Left lung (tissue), 4 donors: ENCODE measurements at regions not wholly inside any gene's neighbourhood (a gene's known extent, or its start where the extent isn't known, plus 50 kb on each side); places are given as distances from the start of the nearest gene placed in this dataset.

Experiments
- ATAC-seq: fragments of 200-7000 bp; cut with Tn5 transposase; one replicate; pipeline ENCODE4 v1.9.1; 2020; ENCODE audit warnings: moderate library complexity
- DNase-seq, 4 donors: peaks; one replicate each; pipeline ENCODE4 v3.0.0-alpha.2; 2013 to 2020
- H3K27ac ChIP-seq, 2 donors: fragments of 200-600 bp; sonication (generic) in 1 of 2; one replicate each; pipeline versions ENCODE4 v1.5.0 to v1.8.0; 2020 to 2021
- H3K27me3 ChIP-seq, 2 donors: fragments of 200-600 bp; sonication (generic) in 1 of 2; one replicate each; pipeline versions ENCODE4 v1.5.0 to v1.8.0; 2020 to 2021
- H3K36me3 ChIP-seq, 2 donors: fragments of 200-600 bp; sonication (generic) in 1 of 2; one replicate each; pipeline versions ENCODE4 v1.5.0 to v1.8.0; 2020 to 2021
- H3K4me1 ChIP-seq, 2 donors: fragments of 200-600 bp; one replicate each; pipeline ENCODE4 v1.8.0; 2021
- H3K4me3 ChIP-seq, 2 donors: fragments of 200-600 bp; sonication (generic) in 1 of 2; one replicate each; pipeline versions ENCODE4 v1.5.0 to v1.8.0; 2020 to 2021; ENCODE audit warnings: mild to moderate bottlenecking in 1 of 2
- H3K9me3 ChIP-seq, 2 donors: fragments of 200-600 bp; sonication (generic) in 1 of 2; one replicate each; pipeline versions ENCODE4 v1.5.0 to v1.8.0; 2020 to 2021
- intact Hi-C, 2 donors: fragments of 100-400 bp; cut with DNase I; formaldehyde crosslinking; loops; one replicate each; pipeline versions ENCODE4 v1.11.2 to v1.14.2; 2022
- TF ChIP-seq, protein P1 (sequence below), 2 donors: fragments of 200-600 bp; sonication (generic) in 1 of 2; IDR thresholded peaks; one replicate each; pipeline versions ENCODE4 v1.5.0 to v1.8.0; 2021; ENCODE audit warnings: antibody characterized with exemption in 2 of 2
- donor health status: DM: no; HTN: yes; CAD: no.
- donor health status: DM: no; HTN: no; CAD: no.

DNA sequence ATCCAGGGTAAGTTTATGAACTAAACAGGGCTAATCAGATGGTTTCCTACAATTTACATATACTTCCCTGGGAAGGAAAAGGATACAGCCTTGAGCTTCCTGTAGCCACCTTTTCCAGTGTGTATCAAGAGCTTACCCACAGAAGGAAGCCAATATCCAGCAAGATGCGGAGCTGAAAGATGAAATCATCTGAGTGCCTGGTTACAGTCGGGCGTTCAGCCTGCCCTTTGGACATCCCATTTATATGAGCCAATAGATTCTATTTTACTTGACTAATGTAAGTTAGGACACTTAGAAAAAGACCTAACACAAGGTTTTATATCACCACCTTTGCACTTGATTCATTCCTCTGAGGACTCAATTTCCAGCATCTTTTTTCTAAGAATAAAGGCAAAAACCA is 108.2 kb downstream of the UCHL5 start:
- Histone ChIP-seq H3K27ac (no peak overlapping the region), H3K4me3 (no peak overlapping the region), H3K36me3 (no peaks in the 10 kb centered on the region), H3K9me3 (no peaks in the 10 kb centered on the region), H3K4me1 (peaks cover 0 to 5% of the 10 kb centered on the region in 2 donors), H3K27me3 (no peaks in the 10 kb centered on the region)
- intact Hi-C loops, result no loop called here
- DNase-seq (no peak), ATAC-seq (no peak)
- TF ChIP-seq, protein P1, sequence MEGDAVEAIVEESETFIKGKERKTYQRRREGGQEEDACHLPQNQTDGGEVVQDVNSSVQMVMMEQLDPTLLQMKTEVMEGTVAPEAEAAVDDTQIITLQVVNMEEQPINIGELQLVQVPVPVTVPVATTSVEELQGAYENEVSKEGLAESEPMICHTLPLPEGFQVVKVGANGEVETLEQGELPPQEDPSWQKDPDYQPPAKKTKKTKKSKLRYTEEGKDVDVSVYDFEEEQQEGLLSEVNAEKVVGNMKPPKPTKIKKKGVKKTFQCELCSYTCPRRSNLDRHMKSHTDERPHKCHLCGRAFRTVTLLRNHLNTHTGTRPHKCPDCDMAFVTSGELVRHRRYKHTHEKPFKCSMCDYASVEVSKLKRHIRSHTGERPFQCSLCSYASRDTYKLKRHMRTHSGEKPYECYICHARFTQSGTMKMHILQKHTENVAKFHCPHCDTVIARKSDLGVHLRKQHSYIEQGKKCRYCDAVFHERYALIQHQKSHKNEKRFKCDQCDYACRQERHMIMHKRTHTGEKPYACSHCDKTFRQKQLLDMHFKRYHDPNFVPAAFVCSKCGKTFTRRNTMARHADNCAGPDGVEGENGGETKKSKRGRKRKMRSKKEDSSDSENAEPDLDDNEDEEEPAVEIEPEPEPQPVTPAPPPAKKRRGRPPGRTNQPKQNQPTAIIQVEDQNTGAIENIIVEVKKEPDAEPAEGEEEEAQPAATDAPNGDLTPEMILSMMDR (IDR thresholded peaks at IDR 0.05), result no peak

DNA sequence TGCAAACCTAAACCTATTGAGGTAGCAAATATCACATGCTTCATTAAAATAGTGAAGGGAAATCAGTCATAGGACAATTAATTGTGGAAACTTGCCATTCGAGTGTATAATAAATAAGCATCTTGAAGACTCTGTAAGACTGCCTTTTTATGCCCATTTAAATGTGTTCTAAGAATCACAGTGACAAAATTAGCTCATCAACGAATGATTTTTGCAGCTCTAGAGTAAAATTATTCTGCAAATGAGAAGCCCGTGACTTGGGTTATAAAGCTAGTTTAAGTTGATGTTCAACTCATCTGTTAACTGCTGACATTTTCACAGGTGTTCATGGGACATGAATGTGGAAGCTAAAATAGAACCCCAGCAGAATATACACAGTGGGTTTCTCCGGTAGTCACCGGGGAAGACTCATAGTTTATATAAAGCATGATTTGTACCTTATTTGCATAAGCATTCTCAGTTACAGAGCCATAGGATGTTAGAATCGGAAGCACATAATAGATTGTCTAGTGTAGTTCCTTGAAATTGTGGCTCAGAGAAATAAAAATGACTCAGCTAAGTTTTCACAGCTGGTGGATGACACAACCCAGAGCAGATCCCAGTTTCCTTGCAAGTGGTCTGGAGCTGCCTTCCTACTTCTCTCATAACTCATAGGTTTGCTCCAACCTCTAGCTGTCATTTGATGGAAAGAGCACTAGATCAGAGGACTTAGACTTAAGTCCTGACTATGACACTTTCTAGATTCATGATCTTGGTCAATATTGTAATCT is 107.3 kb downstream of the UCHL5 start:
- Histone ChIP-seq H3K27me3 (no peaks in the 10 kb centered on the region), H3K4me1 (peaks cover 0 to 5% of the 10 kb centered on the region in 2 donors), H3K9me3 (no peaks in the 10 kb centered on the region), H3K36me3 (no peaks in the 10 kb centered on the region), H3K4me3 (no peak overlapping the region), H3K27ac (no peak overlapping the region)
- intact Hi-C loops, result no loop called here
- TF ChIP-seq, protein P1 (IDR thresholded peaks at IDR 0.05), result no peak
- no peak for DNase-seq
- peak; percentile 76 for ATAC-seq

DNA sequence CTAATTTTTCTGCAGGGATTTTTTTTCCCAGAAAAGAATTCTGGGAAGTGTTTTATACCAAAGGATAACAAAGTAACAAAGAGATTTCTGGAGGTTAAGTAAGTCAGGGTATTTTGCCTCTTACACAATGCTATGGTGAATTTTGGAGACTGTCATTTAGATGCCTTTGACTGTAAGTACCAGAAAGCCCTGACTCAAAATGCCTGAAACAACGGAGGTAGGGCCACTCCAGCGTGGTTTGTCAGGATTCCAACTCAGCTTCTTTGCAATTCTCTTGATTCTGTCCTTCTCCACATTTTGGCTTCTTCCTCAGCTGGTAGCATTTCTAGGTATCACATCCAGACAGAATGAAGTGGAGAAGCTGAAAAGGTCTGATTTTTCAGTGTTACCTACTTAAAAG is 106.5 kb downstream of the UCHL5 start:
- no peaks in the 10 kb centered on the region for H3K36me3 ChIP-seq
- intact Hi-C loops, result no loop called here
- no peak overlapping the region for H3K27ac ChIP-seq
- no peaks in the 10 kb centered on the region for H3K9me3 ChIP-seq
- no peak overlapping the region for H3K4me3 ChIP-seq
- ATAC-seq, result no peak
- TF ChIP-seq, protein P1 (IDR thresholded peaks at IDR 0.05), result no peak
- H3K4me1 ChIP-seq, result peaks cover 0 to 5% of the 10 kb centered on the region in 2 donors
- DNase-seq, result no peak
- no peaks in the 10 kb centered on the region for H3K27me3 ChIP-seq

DNA sequence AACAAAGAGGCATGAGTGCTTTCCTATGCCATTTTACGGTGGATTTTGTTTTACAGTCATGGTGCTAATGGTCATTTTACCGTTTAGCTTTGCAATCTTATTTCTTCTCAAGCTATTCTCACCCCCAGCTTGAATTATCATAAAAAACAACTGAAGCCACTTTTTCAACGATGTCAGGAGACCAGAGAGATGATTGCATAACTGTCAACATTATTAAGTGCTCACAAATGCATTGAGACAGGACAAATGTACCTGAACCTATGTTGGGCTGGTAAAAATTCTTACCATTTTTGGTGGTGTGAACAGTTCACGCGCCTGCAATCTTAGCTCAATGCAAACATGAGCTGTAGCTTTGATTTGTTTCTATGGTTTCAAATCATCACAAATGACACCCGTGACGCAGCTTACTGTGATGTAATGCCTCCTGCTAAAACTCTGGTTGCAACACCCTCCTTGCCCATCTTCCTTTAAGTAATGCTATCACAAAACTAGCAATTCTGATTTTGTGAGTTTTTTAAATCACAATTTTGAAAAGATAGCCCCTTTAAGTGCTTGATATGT is 104.4 kb downstream of the UCHL5 start:
- H3K27me3 ChIP-seq, result no peaks in the 10 kb centered on the region
- no peaks in the 10 kb centered on the region for H3K9me3 ChIP-seq
- DNase-seq, result peak in 1 of 4 donors; percentile 48
- H3K4me1 ChIP-seq, result peaks cover 0 to 5% of the 10 kb centered on the region in 2 donors
- H3K27ac ChIP-seq, result peak overlapping the region in 1 of 2 donors; percentile 53
- intact Hi-C loops, result no loop called here
- H3K36me3 ChIP-seq, result no peaks in the 10 kb centered on the region
- ATAC-seq, result peak; percentile 29
- TF ChIP-seq, protein P1 (IDR thresholded peaks at IDR 0.05), result no peak
- no peak overlapping the region for H3K4me3 ChIP-seq

DNA sequence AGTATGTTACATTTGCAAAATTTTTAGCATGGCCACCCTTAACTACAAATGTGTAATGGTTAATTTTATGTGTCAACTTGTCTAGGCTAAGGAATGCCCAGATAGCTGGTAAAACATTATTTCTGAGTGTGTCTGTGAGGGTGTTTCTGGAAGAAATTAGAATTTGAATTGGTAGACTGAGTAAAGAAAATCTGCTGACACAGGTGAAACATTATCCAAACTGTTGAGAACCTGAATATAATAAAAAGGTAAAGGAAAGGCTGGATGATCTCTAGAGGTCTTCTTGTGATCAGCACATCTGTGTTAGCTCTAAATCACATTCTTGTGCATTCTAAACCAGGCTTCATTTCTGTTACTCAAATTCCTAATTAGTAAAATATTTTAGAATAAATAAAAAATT is 100.8 kb downstream of the UCHL5 start:
- DNase-seq, result no peak
- intact Hi-C loops, result no loop called here
- H3K27me3 ChIP-seq, result no peaks in the 10 kb centered on the region
- no peaks in the 10 kb centered on the region for H3K36me3 ChIP-seq
- H3K27ac ChIP-seq, result no peak overlapping the region
- H3K9me3 ChIP-seq, result no peaks in the 10 kb centered on the region
- H3K4me1 ChIP-seq, result no peaks in the 10 kb centered on the region
- no peak for ATAC-seq
- TF ChIP-seq, protein P1 (IDR thresholded peaks at IDR 0.05), result no peak
- H3K4me3 ChIP-seq, result no peak overlapping the region
